PFSK-1 (cell line): ENCODE measurements at regions not wholly inside any gene's neighbourhood (a gene's known extent, or its start where the extent isn't known, plus 50 kb on each side); places are given as distances from the start of the nearest gene placed in this dataset.

Source experiments
- FOXP2 ChIP-seq: optimal IDR thresholded peaks from 2 replicates; pipeline ENCODE3; 2011; ENCODE audit warnings: borderline replicate concordance, control low read depth, inconsistent platforms; ENCODE audit not compliant: insufficient read depth; ENCODE audit errors: extremely low read length, extremely low read depth
- POLR2AphosphoS5 ChIP-seq: IDR thresholded peaks from 2 replicates; pipeline ENCODE4 v1.6.1; 2012; ENCODE audit warnings: low read depth, mild to moderate bottlenecking, control low read depth, low read length, moderate library complexity
- SIN3A ChIP-seq: IDR thresholded peaks from 2 replicates; pipeline ENCODE4 v1.6.1; 2012; ENCODE audit warnings: mild to moderate bottlenecking, low read length, moderate library complexity, borderline replicate concordance; ENCODE audit not compliant: insufficient read depth
- TAF1 ChIP-seq: IDR thresholded peaks from 2 replicates; pipeline ENCODE4 v1.6.1; 2012; ENCODE audit warnings: low read length, control low read depth, borderline replicate concordance; ENCODE audit not compliant: insufficient read depth
- TF ChIP-seq, protein P1 (sequence below), 2 experiments: IDR thresholded peaks; 2 replicates each; pipeline versions ENCODE4 v1.6.1 to v1.8.0; 2011 to 2012; ENCODE audit warnings: low read depth in 2 of 2, low read length in 2 of 2, control low read depth in 1 of 2, inconsistent platforms in 1 of 2, mild to moderate bottlenecking in 1 of 2, moderate library complexity in 1 of 2; ENCODE audit not compliant: insufficient read depth in 1 of 2

GRCh38 chr2:186339716-186340115 is 146.3 kb upstream of the ZC3H15 start:
- TF ChIP-seq, protein P1, sequence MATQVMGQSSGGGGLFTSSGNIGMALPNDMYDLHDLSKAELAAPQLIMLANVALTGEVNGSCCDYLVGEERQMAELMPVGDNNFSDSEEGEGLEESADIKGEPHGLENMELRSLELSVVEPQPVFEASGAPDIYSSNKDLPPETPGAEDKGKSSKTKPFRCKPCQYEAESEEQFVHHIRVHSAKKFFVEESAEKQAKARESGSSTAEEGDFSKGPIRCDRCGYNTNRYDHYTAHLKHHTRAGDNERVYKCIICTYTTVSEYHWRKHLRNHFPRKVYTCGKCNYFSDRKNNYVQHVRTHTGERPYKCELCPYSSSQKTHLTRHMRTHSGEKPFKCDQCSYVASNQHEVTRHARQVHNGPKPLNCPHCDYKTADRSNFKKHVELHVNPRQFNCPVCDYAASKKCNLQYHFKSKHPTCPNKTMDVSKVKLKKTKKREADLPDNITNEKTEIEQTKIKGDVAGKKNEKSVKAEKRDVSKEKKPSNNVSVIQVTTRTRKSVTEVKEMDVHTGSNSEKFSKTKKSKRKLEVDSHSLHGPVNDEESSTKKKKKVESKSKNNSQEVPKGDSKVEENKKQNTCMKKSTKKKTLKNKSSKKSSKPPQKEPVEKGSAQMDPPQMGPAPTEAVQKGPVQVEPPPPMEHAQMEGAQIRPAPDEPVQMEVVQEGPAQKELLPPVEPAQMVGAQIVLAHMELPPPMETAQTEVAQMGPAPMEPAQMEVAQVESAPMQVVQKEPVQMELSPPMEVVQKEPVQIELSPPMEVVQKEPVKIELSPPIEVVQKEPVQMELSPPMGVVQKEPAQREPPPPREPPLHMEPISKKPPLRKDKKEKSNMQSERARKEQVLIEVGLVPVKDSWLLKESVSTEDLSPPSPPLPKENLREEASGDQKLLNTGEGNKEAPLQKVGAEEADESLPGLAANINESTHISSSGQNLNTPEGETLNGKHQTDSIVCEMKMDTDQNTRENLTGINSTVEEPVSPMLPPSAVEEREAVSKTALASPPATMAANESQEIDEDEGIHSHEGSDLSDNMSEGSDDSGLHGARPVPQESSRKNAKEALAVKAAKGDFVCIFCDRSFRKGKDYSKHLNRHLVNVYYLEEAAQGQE (IDR thresholded peaks at IDR 0.05; ENCODE audit: insufficient read depth in 1 of 2, low read depth in 2 of 2, low read length in 2 of 2) = no peak
- TF ChIP-seq POLR2AphosphoS5 = no peak
- no peak for TF ChIP-seq TAF1
- TF ChIP-seq FOXP2 = no peak
- no peak for TF ChIP-seq SIN3A
